ENCODE measurements at regions not wholly inside any gene's neighbourhood (a gene's known extent, or its start where the extent isn't known, plus 50 kb on each side); places are given as distances from the start of the nearest gene placed in this dataset.
A peak's percentile ranks its signal among the peaks of the same experiment; 100 is the strongest.

DNA sequence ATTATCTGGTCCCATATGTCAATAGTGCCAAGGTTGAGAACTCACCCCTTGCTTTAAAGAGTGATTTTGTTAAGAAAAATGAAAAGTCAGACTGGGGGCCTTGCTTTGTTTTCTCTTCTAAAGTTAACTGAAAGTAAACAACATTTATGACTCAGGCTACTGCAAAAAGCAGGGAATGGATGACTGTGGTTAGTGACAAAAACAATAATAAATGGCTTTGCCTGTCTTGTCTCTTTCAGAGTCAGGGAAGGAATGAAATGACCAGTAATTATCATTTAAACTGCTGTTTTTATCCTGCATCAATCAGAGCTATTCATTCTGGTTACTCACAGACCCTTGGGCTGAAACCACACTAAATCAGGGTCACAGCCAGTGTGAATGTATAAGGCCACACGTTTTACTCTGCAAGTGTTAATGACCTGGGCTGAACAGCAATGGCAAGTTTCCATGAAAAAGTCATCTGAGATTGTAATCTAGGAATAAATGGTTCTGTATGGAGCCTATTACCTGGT lies 112.2 kb downstream of the ZNF608 start:
- H3K36me3 ChIP-seq (ENCODE audit: low read depth), result no peaks in the 10 kb centered on the region
- peaks cover 37% of the 10 kb centered on the region for H3K4me1 ChIP-seq (ENCODE audit: insufficient read depth)
- H3K27me3 ChIP-seq (replicated peaks; ENCODE audit: insufficient read depth), result no peaks in the 10 kb centered on the region
- H3F3A ChIP-seq (ENCODE audit: insufficient read depth), result peaks cover 18% of the 10 kb centered on the region
- WGBS, 2 experiments (ENCODE audit: low coverage in 1 of 2, low lambda C conversion rate in 2 of 2, missing lambda C conversion rate in 2 of 2), result 3 to 8% methylated on average over 1 of the region's 1 CpG
- H3K79me2 ChIP-seq (ENCODE audit: insufficient read depth), result no peaks in the 10 kb centered on the region
- peak; percentile 63 for DNase-seq
- H4K20me1 ChIP-seq (ENCODE audit: insufficient read depth), result no peaks in the 10 kb centered on the region
- in situ Hi-C loops (cut with MboI), result no loop called here
- TF ChIP-seq EZH2 (IDR thresholded peaks at IDR 0.05; ENCODE audit: insufficient read depth, poor library complexity, severe bottlenecking) (no peak), EZH2phosphoT487 (IDR thresholded peaks at IDR 0.05; ENCODE audit: insufficient read depth, low read depth) (no peak)
- H3K27ac ChIP-seq, result peak overlapping the region; percentile 42
- H3K9me2 ChIP-seq (ENCODE audit: insufficient read depth), result no peaks in the 10 kb centered on the region
- H2AFZ ChIP-seq, result no peak overlapping the region
- H3K9me3 ChIP-seq (ENCODE audit: low read depth), result no peaks in the 10 kb centered on the region
- no peak overlapping the region for H3K9ac ChIP-seq
- H3K4me2 ChIP-seq (ENCODE audit: unreplicated experiment), result peak overlapping the region; percentile 10
- H3K4me3 ChIP-seq, result no peak overlapping the region

GRCh38 chr5:124633209-124633608 lies 113.2 kb downstream of the ZNF608 start:
- no peak overlapping the region for H3K4me3 ChIP-seq

DNA sequence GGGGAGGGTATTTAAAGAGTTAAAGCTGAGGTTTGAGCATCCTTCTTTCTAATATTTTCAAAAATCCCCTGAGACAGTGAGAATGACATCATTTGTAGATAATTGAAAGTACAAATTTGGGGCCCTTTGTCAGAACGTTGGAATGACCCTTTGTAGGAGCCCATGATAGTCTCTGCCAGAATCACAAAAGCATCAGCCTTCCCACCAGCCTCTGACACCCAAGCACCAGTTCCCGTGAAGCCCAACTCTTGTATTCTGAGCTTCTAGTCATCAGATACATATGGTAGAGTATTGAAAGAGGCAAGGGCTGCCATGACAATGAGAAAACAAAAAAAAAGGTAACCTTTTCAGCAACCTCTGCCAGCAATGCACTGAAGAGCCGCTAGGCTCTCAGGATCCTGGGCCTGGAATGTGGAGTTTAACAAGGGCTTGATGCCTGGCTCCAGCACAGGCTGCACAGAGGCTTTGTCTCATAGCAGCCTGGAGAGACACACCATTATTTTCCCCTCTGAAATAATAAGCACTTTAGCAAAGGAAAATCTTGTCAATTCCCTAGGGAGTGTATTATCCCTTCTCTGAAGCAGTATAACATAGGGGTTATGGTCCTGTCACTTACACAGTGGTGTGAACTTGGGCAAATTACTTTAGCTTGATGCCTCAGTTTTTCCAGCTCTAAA lies 114.4 kb downstream of the ZNF608 start:
- Histone ChIP-seq H3K36me3 (ENCODE audit: low read depth) (no peaks in the 10 kb centered on the region), H3K9me2 (ENCODE audit: insufficient read depth) (no peaks in the 10 kb centered on the region), H3K79me2 (ENCODE audit: insufficient read depth) (no peaks in the 10 kb centered on the region), H3K9me3 (ENCODE audit: low read depth) (no peaks in the 10 kb centered on the region), H3K27me3 (replicated peaks; ENCODE audit: insufficient read depth) (no peaks in the 10 kb centered on the region), H3K4me1 (ENCODE audit: insufficient read depth) (peaks cover 47% of the 10 kb centered on the region), H3K9ac (no peak overlapping the region), H3F3A (ENCODE audit: insufficient read depth) (peaks cover 30% of the 10 kb centered on the region), H3K4me2 (ENCODE audit: unreplicated experiment) (no peak overlapping the region), H2AFZ (no peak overlapping the region), H3K27ac (no peak overlapping the region), H3K4me3 (no peak overlapping the region), H4K20me1 (ENCODE audit: insufficient read depth) (no peaks in the 10 kb centered on the region)
- DNase-seq, result no peak
- in situ Hi-C loops (cut with MboI), result no loop called here
- 65 to 71% methylated on average over 3 of the region's 3 CpGs for WGBS, 2 experiments (ENCODE audit: low coverage in 1 of 2, low lambda C conversion rate in 2 of 2, missing lambda C conversion rate in 2 of 2)
- no peak for TF ChIP-seq EZH2 (IDR thresholded peaks at IDR 0.05; ENCODE audit: insufficient read depth, poor library complexity, severe bottlenecking)
- TF ChIP-seq EZH2phosphoT487 (IDR thresholded peaks at IDR 0.05; ENCODE audit: insufficient read depth, low read depth), result no peak

More at GRCh38 chr5:124633209-124633608, 113.2 kb downstream of the ZNF608 start:
- DNase-seq, result no peak
- TF ChIP-seq EZH2 (IDR thresholded peaks at IDR 0.05; ENCODE audit: insufficient read depth, poor library complexity, severe bottlenecking), result no peak
- TF ChIP-seq EZH2phosphoT487 (IDR thresholded peaks at IDR 0.05; ENCODE audit: insufficient read depth, low read depth), result no peak
- Histone ChIP-seq H3K36me3 (ENCODE audit: low read depth) (no peaks in the 10 kb centered on the region), H3K9ac (no peak overlapping the region), H2AFZ (no peak overlapping the region), H4K20me1 (ENCODE audit: insufficient read depth) (no peaks in the 10 kb centered on the region), H3K27me3 (replicated peaks; ENCODE audit: insufficient read depth) (no peaks in the 10 kb centered on the region), H3K79me2 (ENCODE audit: insufficient read depth) (no peaks in the 10 kb centered on the region), H3F3A (ENCODE audit: insufficient read depth) (peaks cover 25% of the 10 kb centered on the region), H3K9me3 (ENCODE audit: low read depth) (no peaks in the 10 kb centered on the region), H3K4me1 (ENCODE audit: insufficient read depth) (peaks cover 46% of the 10 kb centered on the region), H3K4me2 (ENCODE audit: unreplicated experiment) (no peak overlapping the region), H3K9me2 (ENCODE audit: insufficient read depth) (no peaks in the 10 kb centered on the region), H3K27ac (no peak overlapping the region)
- in situ Hi-C loops (cut with MboI), result no loop called here
- WGBS, 2 experiments (ENCODE audit: low coverage in 1 of 2, low lambda C conversion rate in 2 of 2, missing lambda C conversion rate in 2 of 2), result 99 to 100% methylated on average over 5 of the region's 5 CpGs

- no peaks in the 10 kb centered on the region for H3K9me3 ChIP-seq (ENCODE audit: low read depth)
- TF ChIP-seq EZH2phosphoT487 (IDR thresholded peaks at IDR 0.05; ENCODE audit: insufficient read depth, low read depth) (no peak), EZH2 (IDR thresholded peaks at IDR 0.05; ENCODE audit: insufficient read depth, poor library complexity, severe bottlenecking) (no peak)
- no peaks in the 10 kb centered on the region for H3K9me2 ChIP-seq (ENCODE audit: insufficient read depth)
- H3K9ac ChIP-seq, result no peak overlapping the region
- H3K4me2 ChIP-seq (ENCODE audit: unreplicated experiment), result no peak overlapping the region
- H3K79me2 ChIP-seq (ENCODE audit: insufficient read depth), result no peaks in the 10 kb centered on the region
- in situ Hi-C loops (cut with MboI), result no loop called here
- H3F3A ChIP-seq (ENCODE audit: insufficient read depth), result peaks cover 30% of the 10 kb centered on the region
- DNase-seq, result peak; percentile 76
- H2AFZ ChIP-seq, result peak overlapping the region; percentile 57; the same call in 1 of the 2 replicates
- H3K36me3 ChIP-seq (ENCODE audit: low read depth), result no peaks in the 10 kb centered on the region
- no peaks in the 10 kb centered on the region for H4K20me1 ChIP-seq (ENCODE audit: insufficient read depth)
- no peak overlapping the region for H3K4me3 ChIP-seq
- H3K27ac ChIP-seq, result peak overlapping the region; percentile 30; the same call in 1 of the 2 replicates
- peaks cover 47% of the 10 kb centered on the region for H3K4me1 ChIP-seq (ENCODE audit: insufficient read depth)
- H3K27me3 ChIP-seq (replicated peaks; ENCODE audit: insufficient read depth), result no peaks in the 10 kb centered on the region
- WGBS, 2 experiments (ENCODE audit: low coverage in 1 of 2, low lambda C conversion rate in 2 of 2, missing lambda C conversion rate in 2 of 2), result 80 to 82% methylated on average over 5 of the region's 5 CpGs
These were observed 115.4 kb downstream of the ZNF608 start for GRCh38 chr5:124630767-124631704.
